ENCODE measurements at regions not wholly inside any gene's neighbourhood (a gene's known extent, or its start where the extent isn't known, plus 50 kb on each side); places are given as distances from the start of the nearest gene placed in this dataset.

DNA sequence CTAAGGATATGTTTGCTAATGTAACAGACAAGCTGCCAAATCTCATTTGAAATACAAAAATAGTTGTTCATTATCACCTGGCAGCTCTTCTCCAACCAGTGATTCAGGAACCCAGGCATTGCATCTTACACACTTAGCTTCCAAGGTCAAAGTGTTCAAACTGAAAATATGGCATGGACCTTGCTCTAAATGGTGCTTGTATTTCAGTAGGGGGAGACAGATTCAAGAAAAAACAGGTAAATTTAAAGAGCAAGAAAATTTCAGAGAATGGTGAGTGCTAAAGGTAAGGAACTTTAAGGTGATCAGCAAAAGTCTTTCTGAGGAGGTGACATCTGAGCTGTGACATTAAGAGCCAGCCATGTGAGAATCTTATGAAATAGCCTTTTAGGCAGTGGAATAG, 82.8 kb upstream of the E2F8 start:
- H3K27ac Mint-ChIP-seq, result no peak overlapping the region
- H3K27me3 Mint-ChIP-seq, result peaks cover 20 to 31% of the 10 kb centered on the region in 2 donors
- no peaks in the 10 kb centered on the region for H3K9me3 Mint-ChIP-seq
- no peaks in the 10 kb centered on the region for H3K36me3 Mint-ChIP-seq (ENCODE audit: insufficient read depth)
- DNase-seq, result no peak
- H3K4me1 Mint-ChIP-seq (ENCODE audit: low read depth in 2 of 2), result no peaks in the 10 kb centered on the region
- ATAC-seq (replicated peaks), result no peak
- H3K4me3 Mint-ChIP-seq, result no peak overlapping the region

- Mint-ChIP-seq H3K4me1 (ENCODE audit: low read depth in 2 of 2) (no peaks in the 10 kb centered on the region), H3K27me3 (peaks cover 23 to 47% of the 10 kb centered on the region in 2 donors), H3K27ac (no peak overlapping the region), H3K9me3 (no peaks in the 10 kb centered on the region), H3K36me3 (ENCODE audit: insufficient read depth) (no peaks in the 10 kb centered on the region), H3K4me3 (no peak overlapping the region)
- no peak for DNase-seq
- no peak for ATAC-seq (replicated peaks)
Measured at GRCh38 chr11:19321351-19321750, 80.6 kb upstream of the E2F8 start.

DNA sequence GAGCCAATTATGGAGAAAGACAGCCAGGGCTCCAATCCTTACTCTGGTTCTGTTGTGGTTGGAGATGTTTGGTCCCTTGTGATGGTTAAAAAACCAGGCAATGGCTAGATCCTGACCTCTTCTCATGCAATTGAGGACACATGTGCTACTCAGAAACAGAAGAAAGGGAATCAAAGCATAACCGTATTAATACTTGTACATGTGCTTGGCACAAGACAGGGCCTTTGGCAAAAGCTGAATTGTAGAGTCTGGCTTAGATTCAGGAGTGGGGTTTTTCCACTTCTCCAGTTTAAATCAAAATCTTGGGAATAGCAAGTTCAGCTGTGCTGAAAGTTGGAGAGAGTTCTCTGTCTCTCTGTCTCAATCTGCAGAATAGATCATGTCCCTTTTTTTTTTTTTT, 80.1 kb upstream of the E2F8 start:
- ATAC-seq (replicated peaks) (no peak), DNase-seq (no peak)
- H3K4me1 Mint-ChIP-seq (ENCODE audit: low read depth in 2 of 2), result no peaks in the 10 kb centered on the region
- H3K36me3 Mint-ChIP-seq (ENCODE audit: insufficient read depth), result no peaks in the 10 kb centered on the region
- no peak overlapping the region for H3K27ac Mint-ChIP-seq
- H3K9me3 Mint-ChIP-seq, result no peaks in the 10 kb centered on the region
- H3K27me3 Mint-ChIP-seq, result peaks cover 23 to 47% of the 10 kb centered on the region in 2 donors
- H3K4me3 Mint-ChIP-seq, result no peak overlapping the region

DNA sequence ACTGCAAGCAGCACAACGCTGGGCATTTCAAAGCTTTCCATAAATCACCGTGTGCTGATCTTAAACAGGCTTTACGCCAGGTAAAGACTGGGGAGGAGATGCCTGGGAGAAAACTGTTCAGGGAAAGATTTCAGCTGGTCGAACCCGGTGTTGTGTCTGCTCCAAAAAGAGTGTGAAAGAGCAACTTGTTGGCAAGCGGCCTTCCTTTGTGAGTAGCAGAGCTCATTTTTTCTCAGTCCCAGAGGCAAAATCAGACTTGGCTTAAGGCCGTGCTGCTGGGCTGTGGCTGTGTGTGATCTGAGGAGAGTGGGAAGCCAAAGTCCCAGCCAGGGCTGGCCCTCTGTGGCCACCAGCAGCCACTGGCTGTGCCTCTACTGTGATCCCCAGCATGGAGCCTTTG, 75.7 kb upstream of the E2F8 start:
- peaks cover 3% of the 10 kb centered on the region for H3K36me3 Mint-ChIP-seq (ENCODE audit: insufficient read depth)
- H3K4me3 Mint-ChIP-seq, result no peak overlapping the region
- DNase-seq, result no peak
- H3K9me3 Mint-ChIP-seq, result no peaks in the 10 kb centered on the region
- peaks cover 1 to 6% of the 10 kb centered on the region in 2 donors for H3K4me1 Mint-ChIP-seq (ENCODE audit: low read depth in 2 of 2)
- no peak overlapping the region for H3K27ac Mint-ChIP-seq
- no peak for ATAC-seq (replicated peaks)
- H3K27me3 Mint-ChIP-seq, result peaks cover 18 to 29% of the 10 kb centered on the region in 2 donors

DNA sequence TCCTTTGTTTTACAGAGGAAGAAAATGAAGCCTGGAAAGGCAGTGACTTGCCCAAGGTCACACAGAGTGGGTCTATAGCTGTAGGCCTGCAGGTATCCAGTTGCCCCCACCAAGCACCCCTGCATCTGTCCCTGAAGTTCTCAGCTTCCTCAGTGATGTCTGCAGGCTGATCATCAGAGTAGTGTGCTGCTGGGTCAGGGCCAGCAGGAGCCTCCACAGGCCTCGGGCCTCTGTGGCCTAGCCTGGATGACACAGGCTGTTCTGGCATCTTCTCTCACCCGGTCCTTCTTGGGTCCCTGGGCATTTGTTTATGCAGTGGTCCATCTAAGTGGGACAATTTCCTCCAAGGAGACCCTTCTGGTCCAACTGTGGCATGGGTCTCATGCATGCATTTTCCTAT, 74.8 kb upstream of the E2F8 start:
- no peak for DNase-seq
- Mint-ChIP-seq H3K27ac (no peak overlapping the region), H3K9me3 (no peaks in the 10 kb centered on the region), H3K4me3 (no peak overlapping the region), H3K36me3 (ENCODE audit: insufficient read depth) (peaks cover 3% of the 10 kb centered on the region), H3K4me1 (ENCODE audit: low read depth in 2 of 2) (peaks cover 4 to 9% of the 10 kb centered on the region in 2 donors), H3K27me3 (peaks cover 18 to 28% of the 10 kb centered on the region in 2 donors)
- no peak for ATAC-seq (replicated peaks)

- Mint-ChIP-seq H3K4me3 (no peak overlapping the region), H3K27ac (no peak overlapping the region), H3K27me3 (peaks cover 0 to 30% of the 10 kb centered on the region in 2 donors), H3K4me1 (ENCODE audit: low read depth in 2 of 2) (peaks cover 4 to 9% of the 10 kb centered on the region in 2 donors), H3K9me3 (no peaks in the 10 kb centered on the region), H3K36me3 (ENCODE audit: insufficient read depth) (peaks cover 3% of the 10 kb centered on the region)
- DNase-seq (no peak), ATAC-seq (replicated peaks) (no peak)
Measured at GRCh38 chr11:19313140-19313539, 72.4 kb upstream of the E2F8 start.

DNA sequence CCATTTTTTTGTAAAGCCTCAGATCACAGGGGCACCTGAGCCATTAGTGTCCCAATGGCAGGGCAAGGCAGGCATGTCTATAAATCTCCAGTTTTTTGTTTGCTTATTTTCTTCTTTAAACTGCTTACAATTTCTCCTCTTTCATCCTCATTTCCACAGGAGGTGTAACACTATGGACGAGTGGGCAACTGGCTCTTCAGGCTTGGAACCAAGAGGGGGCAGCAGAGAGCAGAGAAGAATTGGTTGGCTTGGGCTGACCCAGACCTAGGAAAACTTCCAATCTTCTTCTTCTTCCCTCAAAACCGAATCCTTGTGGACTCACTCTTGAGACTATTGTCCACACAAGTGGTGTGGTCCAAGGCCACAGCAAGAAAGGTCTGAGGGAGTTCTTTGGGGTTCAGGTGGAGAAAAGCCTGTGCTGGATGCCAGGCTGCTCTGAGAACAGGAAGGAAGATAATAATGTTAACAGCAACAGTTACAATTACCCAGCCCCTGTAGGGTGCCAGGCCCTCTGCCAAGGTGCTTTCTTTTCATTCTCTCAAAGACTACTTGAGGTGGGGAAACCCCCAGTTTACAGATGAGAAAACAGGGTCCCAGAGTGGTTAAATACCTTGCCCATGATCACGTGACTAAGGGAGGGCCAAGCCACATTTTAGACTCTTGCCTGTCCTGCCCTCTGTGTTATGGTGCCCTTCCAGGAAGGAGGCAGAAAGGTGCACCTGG, 70.7 kb upstream of the E2F8 start:
- Mint-ChIP-seq H3K27ac (peak overlapping the region; percentile 19 to 29), H3K9me3 (no peaks in the 10 kb centered on the region), H3K36me3 (ENCODE audit: insufficient read depth) (peaks cover 3% of the 10 kb centered on the region), H3K4me1 (ENCODE audit: low read depth in 2 of 2) (peaks cover 4 to 9% of the 10 kb centered on the region in 2 donors), H3K27me3 (peaks cover 0 to 27% of the 10 kb centered on the region in 2 donors), H3K4me3 (no peak overlapping the region)
- ATAC-seq (replicated peaks) (peak; percentile 62), DNase-seq (peak; percentile 33 to 55 (median 33))

GRCh38 chr11:19307498-19307897, 66.8 kb upstream of the E2F8 start:
- H3K27ac Mint-ChIP-seq, result no peak overlapping the region
- ATAC-seq (replicated peaks) (no peak), DNase-seq (no peak)
- peaks cover 0 to 27% of the 10 kb centered on the region in 2 donors for H3K27me3 Mint-ChIP-seq
- no peak overlapping the region for H3K4me3 Mint-ChIP-seq
- no peaks in the 10 kb centered on the region for H3K9me3 Mint-ChIP-seq
- no peaks in the 10 kb centered on the region for H3K36me3 Mint-ChIP-seq (ENCODE audit: insufficient read depth)
- peaks cover 4 to 9% of the 10 kb centered on the region in 2 donors for H3K4me1 Mint-ChIP-seq (ENCODE audit: low read depth in 2 of 2)

GRCh38 chr11:19306179-19306944, 65.6 kb upstream of the E2F8 start:
- no peak for ATAC-seq (replicated peaks)
- peaks cover 0 to 27% of the 10 kb centered on the region in 2 donors for H3K27me3 Mint-ChIP-seq
- no peak for DNase-seq
- no peaks in the 10 kb centered on the region for H3K9me3 Mint-ChIP-seq
- H3K4me1 Mint-ChIP-seq (ENCODE audit: low read depth in 2 of 2), result peaks cover 2% of the 10 kb centered on the region in 2 donors
- no peak overlapping the region for H3K4me3 Mint-ChIP-seq
- no peak overlapping the region for H3K27ac Mint-ChIP-seq
- H3K36me3 Mint-ChIP-seq (ENCODE audit: insufficient read depth), result no peaks in the 10 kb centered on the region

DNA sequence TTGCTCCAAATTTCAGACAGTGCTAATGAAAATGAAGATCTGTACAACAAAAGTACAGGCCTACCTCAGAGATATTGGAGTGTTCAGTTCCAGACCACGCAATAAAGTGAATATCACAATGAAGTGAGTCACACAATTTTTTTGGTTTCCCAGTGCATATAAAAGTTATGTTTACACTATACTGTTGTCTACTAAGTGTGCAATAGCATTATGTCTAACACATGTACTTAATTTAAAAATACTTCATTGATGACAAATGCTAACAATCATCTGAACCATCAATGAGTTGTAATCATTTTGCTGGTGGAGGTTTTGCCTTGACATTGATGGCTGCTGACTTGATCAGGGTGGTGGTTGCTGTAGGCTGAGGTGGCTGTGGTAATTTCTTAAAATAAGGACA, 60.6 kb upstream of the E2F8 start:
- DNase-seq (no peak), ATAC-seq (replicated peaks) (no peak)
- no peaks in the 10 kb centered on the region for H3K36me3 Mint-ChIP-seq (ENCODE audit: insufficient read depth)

GRCh38 chr11:19294444-19294843, 53.7 kb upstream of the E2F8 start:
- H3K27me3 Mint-ChIP-seq, result peaks cover 6 to 24% of the 10 kb centered on the region in 2 donors

More for the DNA sequence above, 60.6 kb upstream of the E2F8 start:
- Mint-ChIP-seq H3K4me1 (ENCODE audit: low read depth in 2 of 2) (no peaks in the 10 kb centered on the region), H3K4me3 (no peak overlapping the region), H3K27ac (no peak overlapping the region), H3K27me3 (peaks cover 6 to 18% of the 10 kb centered on the region in 2 donors), H3K9me3 (no peaks in the 10 kb centered on the region)

GRCh38 chr11:19291064-19291463, 50.3 kb upstream of the E2F8 start:
- peaks cover 0 to 2% of the 10 kb centered on the region in 2 donors for H3K4me1 Mint-ChIP-seq (ENCODE audit: low read depth in 2 of 2)
- H3K36me3 Mint-ChIP-seq (ENCODE audit: insufficient read depth), result no peaks in the 10 kb centered on the region
- DNase-seq, result no peak
- no peak overlapping the region for H3K27ac Mint-ChIP-seq
- H3K27me3 Mint-ChIP-seq, result peaks cover 0 to 5% of the 10 kb centered on the region in 2 donors
- no peak for ATAC-seq (replicated peaks)
- H3K9me3 Mint-ChIP-seq, result no peaks in the 10 kb centered on the region
- H3K4me3 Mint-ChIP-seq, result no peak overlapping the region

More at GRCh38 chr11:19294444-19294843, 53.7 kb upstream of the E2F8 start:
- no peak for ATAC-seq (replicated peaks)
- H3K4me3 Mint-ChIP-seq, result no peak overlapping the region
- H3K27ac Mint-ChIP-seq, result no peak overlapping the region
- no peaks in the 10 kb centered on the region for H3K36me3 Mint-ChIP-seq (ENCODE audit: insufficient read depth)
- H3K9me3 Mint-ChIP-seq, result no peaks in the 10 kb centered on the region
- H3K4me1 Mint-ChIP-seq (ENCODE audit: low read depth in 2 of 2), result peaks cover 0 to 2% of the 10 kb centered on the region in 2 donors
- DNase-seq, result no peak

Measured in effector memory CD8-positive, alpha-beta T cell (primary cell).